ENCODE measurements at regions not wholly inside any gene's neighbourhood (a gene's known extent, or its start where the extent isn't known, plus 50 kb on each side); places are given as distances from the start of the nearest gene placed in this dataset.

GRCh38 chr20:24753130-24753529 is 195.9 kb upstream of the CST7 start:
- Mint-ChIP-seq H3K4me1 (ENCODE audit: low read depth, unreplicated experiment) (no peaks in the 10 kb centered on the region), H3K9me3 (ENCODE audit: unreplicated experiment) (peaks cover 1% of the 10 kb centered on the region), H3K36me3 (ENCODE audit: unreplicated experiment) (no peaks in the 10 kb centered on the region), H3K4me3 (ENCODE audit: unreplicated experiment) (no peak overlapping the region), H3K27me3 (ENCODE audit: unreplicated experiment) (no peaks in the 10 kb centered on the region), H3K27ac (ENCODE audit: unreplicated experiment) (no peak overlapping the region)
- no peak for TF ChIP-seq CTCF (IDR thresholded peaks at IDR 0.05; ENCODE audit: partially characterized antibody, unreplicated experiment)
- DNase-seq = no peak

- H3K27me3 Mint-ChIP-seq (ENCODE audit: unreplicated experiment) = no peaks in the 10 kb centered on the region
- DNase-seq = no peak
- no peak overlapping the region for H3K27ac Mint-ChIP-seq (ENCODE audit: unreplicated experiment)
- H3K36me3 Mint-ChIP-seq (ENCODE audit: unreplicated experiment) = no peaks in the 10 kb centered on the region
- H3K4me1 Mint-ChIP-seq (ENCODE audit: low read depth, unreplicated experiment) = no peaks in the 10 kb centered on the region
- TF ChIP-seq CTCF (IDR thresholded peaks at IDR 0.05; ENCODE audit: partially characterized antibody, unreplicated experiment) = no peak
- H3K9me3 Mint-ChIP-seq (ENCODE audit: unreplicated experiment) = peaks cover under 1% of the 10 kb centered on the region
- H3K4me3 Mint-ChIP-seq (ENCODE audit: unreplicated experiment) = no peak overlapping the region
Observed at GRCh38 chr20:24754691-24755090, 194.4 kb upstream of the CST7 start.

GRCh38 chr20:24755411-24755922 is 193.6 kb upstream of the CST7 start:
- Mint-ChIP-seq H3K36me3 (ENCODE audit: unreplicated experiment) (no peaks in the 10 kb centered on the region), H3K9me3 (ENCODE audit: unreplicated experiment) (no peaks in the 10 kb centered on the region), H3K27me3 (ENCODE audit: unreplicated experiment) (no peaks in the 10 kb centered on the region), H3K4me1 (ENCODE audit: low read depth, unreplicated experiment) (no peaks in the 10 kb centered on the region), H3K4me3 (ENCODE audit: unreplicated experiment) (no peak overlapping the region), H3K27ac (ENCODE audit: unreplicated experiment) (no peak overlapping the region)
- no peak for TF ChIP-seq CTCF (IDR thresholded peaks at IDR 0.05; ENCODE audit: partially characterized antibody, unreplicated experiment)
- no peak for DNase-seq

- no peaks in the 10 kb centered on the region for H3K9me3 Mint-ChIP-seq (ENCODE audit: unreplicated experiment)
- DNase-seq = no peak
Observed at GRCh38 chr20:24756292-24757025, 192.6 kb upstream of the CST7 start.

More at GRCh38 chr20:24756292-24757025, 192.6 kb upstream of the CST7 start:
- no peaks in the 10 kb centered on the region for H3K36me3 Mint-ChIP-seq (ENCODE audit: unreplicated experiment)
- no peaks in the 10 kb centered on the region for H3K4me1 Mint-ChIP-seq (ENCODE audit: low read depth, unreplicated experiment)
- TF ChIP-seq CTCF (IDR thresholded peaks at IDR 0.05; ENCODE audit: partially characterized antibody, unreplicated experiment) = no peak
- H3K27ac Mint-ChIP-seq (ENCODE audit: unreplicated experiment) = no peak overlapping the region
- H3K27me3 Mint-ChIP-seq (ENCODE audit: unreplicated experiment) = no peaks in the 10 kb centered on the region
- no peak overlapping the region for H3K4me3 Mint-ChIP-seq (ENCODE audit: unreplicated experiment)

Measured in glutamatergic neuron (in vitro differentiated cells).